GM12865 (cell line): ENCODE measurements at regions not wholly inside any gene's neighbourhood (a gene's known extent, or its start where the extent isn't known, plus 50 kb on each side); places are given as distances from the start of the nearest gene placed in this dataset.

Experiments used
- DNase-seq: peaks from one replicate; pipeline ENCODE4 v3.0.0; 2010; ENCODE audit warnings: low read depth
- H3K4me3 ChIP-seq: 2 replicates; pipeline ENCODE4 v1.5.1; 2011; ENCODE audit warnings: mild to moderate bottlenecking, low read depth, low read length, control low read depth
- CTCF ChIP-seq: IDR thresholded peaks from 2 replicates; pipeline ENCODE4 v1.5.1; 2011; ENCODE audit warnings: low read length, control low read depth, low read depth, inconsistent platforms; ENCODE audit not compliant: insufficient read depth; ENCODE audit errors: missing control alignments

- no peak for TF ChIP-seq CTCF
- H3K4me3 ChIP-seq = no peak overlapping the region
- DNase-seq = no peak
Measured at GRCh38 chr4:160296476-160296875, 1193.6 kb downstream of the RAPGEF2 start.

GRCh38 chr4:160299177-160299576 is 1196.3 kb downstream of the RAPGEF2 start:
- no peak for DNase-seq
- TF ChIP-seq CTCF = no peak
- H3K4me3 ChIP-seq = no peak overlapping the region

GRCh38 chr4:160299608-160300007 is 1196.7 kb downstream of the RAPGEF2 start:
- no peak for DNase-seq
- TF ChIP-seq CTCF = no peak
- no peak overlapping the region for H3K4me3 ChIP-seq

DNA sequence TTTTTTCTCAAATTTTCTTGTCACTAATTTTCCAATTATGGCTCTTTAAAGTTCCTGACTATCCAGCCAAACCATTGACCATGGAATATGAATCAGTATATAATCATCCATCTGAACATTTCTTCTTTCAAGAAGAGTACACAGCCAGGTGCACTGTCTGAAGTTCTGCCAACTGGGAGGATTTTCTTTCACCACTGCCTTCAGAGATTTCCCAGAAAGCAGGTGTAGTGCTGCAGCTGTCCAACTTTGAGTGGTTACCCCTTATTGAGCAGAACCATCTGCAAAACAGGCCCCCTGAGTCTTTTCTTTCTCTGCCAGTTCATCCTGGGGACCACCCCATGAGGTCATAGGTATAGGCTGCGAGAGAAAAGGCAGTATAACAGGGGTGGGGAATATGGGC is 1213.2 kb downstream of the RAPGEF2 start:
- H3K4me3 ChIP-seq = no peak overlapping the region
- no peak for TF ChIP-seq CTCF
- DNase-seq = no peak

- no peak overlapping the region for H3K4me3 ChIP-seq
- DNase-seq = no peak
- no peak for TF ChIP-seq CTCF
Measured at GRCh38 chr4:160318567-160319220, 1215.8 kb downstream of the RAPGEF2 start.

GRCh38 chr4:160319221-160319867 is 1216.5 kb downstream of the RAPGEF2 start:
- TF ChIP-seq CTCF = no peak
- no peak for DNase-seq
- no peak overlapping the region for H3K4me3 ChIP-seq

- no peak for TF ChIP-seq CTCF
- DNase-seq = no peak
- H3K4me3 ChIP-seq = no peak overlapping the region
Measured at GRCh38 chr4:160319868-160320260, 1217.0 kb downstream of the RAPGEF2 start.
